Mesothelial cell of epicardium (in vitro differentiated cells): ENCODE measurements at regions not wholly inside any gene's neighbourhood (a gene's known extent, or its start where the extent isn't known, plus 50 kb on each side); places are given as distances from the start of the nearest gene placed in this dataset.

Experiments
- DNase-seq, 2 experiments: peaks; one replicate each; pipeline ENCODE4 v3.0.0; 2021; ENCODE audit warnings: low spot score in 2 of 2; ENCODE audit not compliant: unreplicated experiment in 2 of 2
- H3K27ac Mint-ChIP-seq: 2 replicates; pipeline ENCODE4 v1.8.0; 2021; ENCODE audit warnings: mixed read lengths
- H3K27me3 Mint-ChIP-seq: 2 replicates; pipeline ENCODE4 v1.8.0; 2021; ENCODE audit warnings: low read depth, mixed read lengths
- H3K36me3 Mint-ChIP-seq: 2 replicates; pipeline ENCODE4 v1.8.0; 2021; ENCODE audit warnings: mixed read lengths
- H3K4me1 Mint-ChIP-seq: 2 replicates; pipeline ENCODE4 v1.8.0; 2021; ENCODE audit warnings: mixed read lengths
- H3K4me3 Mint-ChIP-seq: 2 replicates; pipeline ENCODE4 v1.8.0; 2021; ENCODE audit warnings: mild to moderate bottlenecking, moderate library complexity, mixed read lengths
- H3K9me3 Mint-ChIP-seq: 2 replicates; pipeline ENCODE4 v1.8.0; 2021; ENCODE audit warnings: mixed read lengths
- CTCF ChIP-seq: fragments of 200-600 bp; sonication (generic); IDR thresholded peaks from one replicate; pipeline ENCODE4 v1.5.0; 2021; ENCODE audit warnings: antibody characterized with exemption; ENCODE audit not compliant: unreplicated experiment

- Mint-ChIP-seq H3K4me3 (no peak overlapping the region), H3K9me3 (no peaks in the 10 kb centered on the region), H3K27me3 (no peaks in the 10 kb centered on the region), H3K4me1 (peaks cover 7% of the 10 kb centered on the region), H3K27ac (no peak overlapping the region), H3K36me3 (no peaks in the 10 kb centered on the region)
- DNase-seq: no peak
- no peak for TF ChIP-seq CTCF
Observed at GRCh38 chr4:25536564-25537320, 118.9 kb upstream of the SLC34A2 start.

DNA sequence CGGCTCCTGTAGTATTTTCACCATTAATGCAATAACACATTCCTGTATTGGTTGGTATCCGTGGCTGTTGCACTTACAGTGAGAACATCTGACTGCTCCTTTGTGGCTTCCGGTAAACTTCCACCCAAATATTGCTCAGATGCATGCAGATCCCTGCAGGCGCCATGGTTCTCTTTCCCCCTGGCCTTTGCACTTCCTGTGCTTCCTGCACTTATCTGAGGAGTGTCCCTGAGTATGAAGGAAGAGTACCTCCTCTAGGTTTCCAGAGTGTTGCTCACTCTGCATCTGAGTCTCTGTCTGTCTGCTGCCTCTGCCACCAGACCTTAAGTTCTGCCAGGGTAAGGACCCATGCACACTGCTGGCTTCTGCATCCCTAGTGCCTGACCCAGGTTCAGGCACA, 117.2 kb upstream of the SLC34A2 start:
- Mint-ChIP-seq H3K36me3 (no peaks in the 10 kb centered on the region), H3K9me3 (no peaks in the 10 kb centered on the region), H3K4me3 (no peak overlapping the region), H3K27me3 (no peaks in the 10 kb centered on the region), H3K27ac (no peak overlapping the region), H3K4me1 (peaks cover 7% of the 10 kb centered on the region)
- no peak for TF ChIP-seq CTCF
- no peak for DNase-seq

DNA sequence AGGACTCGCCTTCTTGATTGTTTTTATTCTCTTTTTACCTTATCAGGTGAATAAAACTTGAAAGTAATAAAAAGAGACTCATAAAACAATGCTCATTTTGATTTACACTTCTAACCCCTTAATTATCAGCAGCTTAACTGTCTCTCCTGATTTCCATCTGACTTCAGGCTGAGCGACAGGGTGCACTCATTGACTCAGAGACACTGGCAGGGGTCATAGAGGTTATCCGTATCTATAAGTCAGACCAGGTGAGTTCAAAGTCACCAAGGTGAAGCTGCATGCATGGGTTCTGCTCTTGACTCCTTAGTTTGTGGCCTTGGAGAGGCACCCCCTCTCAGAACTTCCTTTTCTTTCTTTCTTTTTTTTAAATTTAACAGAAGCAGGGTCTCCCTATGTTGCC, 116.4 kb upstream of the SLC34A2 start:
- Mint-ChIP-seq H3K9me3 (no peaks in the 10 kb centered on the region), H3K36me3 (no peaks in the 10 kb centered on the region), H3K27me3 (no peaks in the 10 kb centered on the region), H3K27ac (no peak overlapping the region), H3K4me1 (peaks cover 7% of the 10 kb centered on the region), H3K4me3 (no peak overlapping the region)
- no peak for TF ChIP-seq CTCF
- DNase-seq: no peak

DNA sequence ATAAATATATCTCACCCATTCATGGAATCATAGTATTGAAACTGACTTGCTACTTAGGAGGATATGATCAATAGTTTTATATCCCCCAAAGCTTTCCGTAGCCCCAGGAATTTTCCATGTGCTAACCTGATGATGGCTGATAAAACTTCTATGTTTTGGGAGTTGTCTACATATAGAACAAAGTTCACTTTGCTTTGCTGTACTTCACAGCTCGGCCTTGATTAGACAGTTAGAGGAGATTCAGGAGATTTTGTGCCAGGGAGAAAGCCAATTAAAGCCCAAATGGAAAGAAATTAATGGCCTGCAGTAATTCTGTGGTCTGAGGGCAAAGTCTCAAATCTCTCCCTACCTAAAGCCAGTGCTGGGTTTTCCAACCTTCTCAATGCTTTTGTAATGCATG, 114.9 kb upstream of the SLC34A2 start:
- Mint-ChIP-seq H3K9me3 (no peaks in the 10 kb centered on the region), H3K4me3 (no peak overlapping the region), H3K27ac (no peak overlapping the region), H3K36me3 (no peaks in the 10 kb centered on the region), H3K4me1 (peaks cover 5% of the 10 kb centered on the region), H3K27me3 (no peaks in the 10 kb centered on the region)
- DNase-seq: no peak
- no peak for TF ChIP-seq CTCF

DNA sequence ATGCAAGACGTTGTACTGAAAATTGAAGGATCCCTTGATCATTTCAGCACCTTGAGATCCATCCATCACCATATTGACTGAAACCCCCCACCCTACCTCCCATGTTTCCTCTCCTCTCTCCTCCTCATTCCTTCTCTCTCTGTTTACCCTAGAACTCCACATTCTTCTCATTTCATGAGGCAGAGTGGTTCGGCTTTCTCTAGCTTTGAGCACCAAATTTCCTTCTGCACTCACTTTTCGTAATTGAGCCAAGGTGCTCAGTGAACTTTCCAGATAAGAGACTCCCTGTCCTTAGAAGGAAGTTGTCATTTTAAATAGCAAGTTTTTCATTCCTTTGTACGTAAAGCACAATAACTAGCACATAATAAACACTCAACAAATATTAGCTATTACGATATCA, 108.3 kb upstream of the SLC34A2 start:
- TF ChIP-seq CTCF: no peak
- H3K36me3 Mint-ChIP-seq: no peaks in the 10 kb centered on the region
- H3K4me3 Mint-ChIP-seq: no peak overlapping the region
- H3K27ac Mint-ChIP-seq: no peak overlapping the region
- no peaks in the 10 kb centered on the region for H3K9me3 Mint-ChIP-seq
- no peak for DNase-seq
- no peaks in the 10 kb centered on the region for H3K4me1 Mint-ChIP-seq
- H3K27me3 Mint-ChIP-seq: no peaks in the 10 kb centered on the region

DNA sequence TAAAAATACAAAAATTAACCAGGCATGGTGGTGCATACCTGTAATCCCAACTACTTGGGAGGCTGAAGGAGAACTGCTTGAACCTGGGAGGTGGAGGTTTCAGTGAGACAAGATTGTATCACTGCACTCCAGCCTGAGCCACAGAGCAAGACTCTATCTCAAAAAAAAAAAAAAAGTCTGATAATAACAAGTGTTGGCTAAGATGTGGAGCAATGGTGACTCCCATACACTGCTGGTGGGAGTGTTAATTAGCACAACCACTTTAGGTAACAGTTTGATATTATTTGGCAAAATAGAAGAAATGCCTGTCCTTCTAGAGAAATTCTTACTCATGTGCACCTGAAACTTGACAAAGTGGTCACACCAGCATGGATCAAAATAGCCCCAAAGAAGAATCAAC, 106.2 kb upstream of the SLC34A2 start:
- Mint-ChIP-seq H3K4me1 (no peaks in the 10 kb centered on the region), H3K27me3 (no peaks in the 10 kb centered on the region), H3K36me3 (no peaks in the 10 kb centered on the region), H3K27ac (no peak overlapping the region), H3K9me3 (no peaks in the 10 kb centered on the region), H3K4me3 (no peak overlapping the region)
- TF ChIP-seq CTCF: no peak
- no peak for DNase-seq
